Astrocyte (in vitro differentiated cells and primary cell): ENCODE measurements at regions not wholly inside any gene's neighbourhood (a gene's known extent, or its start where the extent isn't known, plus 50 kb on each side); places are given as distances from the start of the nearest gene placed in this dataset.

Source experiments
- CTCF ChIP-seq: IDR thresholded peaks from 2 replicates; pipeline ENCODE4 v1.5.1; 2011; ENCODE audit warnings: low read depth, mild to moderate bottlenecking, inconsistent platforms, low read length, moderate library complexity; ENCODE audit not compliant: insufficient read depth
- EZH2 ChIP-seq: IDR thresholded peaks from 2 replicates; pipeline ENCODE4 v1.6.1; 2012; ENCODE audit warnings: mild to moderate bottlenecking, low read length, inconsistent platforms; ENCODE audit not compliant: insufficient read depth

GRCh38 chr2:4964001-4964540 lies 728.1 kb upstream of the SOX11 start:
- TF ChIP-seq CTCF (no peak), EZH2 (no peak)
